Peyer's patch (tissue), 4 donors: ENCODE measurements at regions not wholly inside any gene's neighbourhood (a gene's known extent, or its start where the extent isn't known, plus 50 kb on each side); places are given as distances from the start of the nearest gene placed in this dataset.
"Not testable (repeated sequence)": the region's sequence is repeated elsewhere in the genome, so short reads cannot be mapped to it uniquely, and the experiment has no call there.

Experiments used
- DNase-seq, 3 donors: peaks; one replicate each; pipeline ENCODE4 v3.0.0-alpha.2; 2017 to 2019
- H3K27ac ChIP-seq, 4 donors: fragments of 200-600 bp; sonication (generic); one replicate each; pipeline ENCODE4 v1.5.1; 2016 to 2019
- H3K27me3 ChIP-seq, 2 donors: fragments of 200-600 bp; sonication (generic); one replicate each; pipeline ENCODE4 v1.5.1; 2019
- H3K36me3 ChIP-seq, 3 donors: fragments of 200-600 bp; sonication (generic); one replicate each; pipeline ENCODE4 v1.5.1; 2016 to 2019
- H3K4me1 ChIP-seq, 4 donors: fragments of 200-600 bp; sonication (generic); one replicate each; pipeline ENCODE4 v1.5.1; 2016 to 2019
- H3K4me3 ChIP-seq, 4 donors: fragments of 200-600 bp; sonication (generic); 1 replicate in 3 of 4; 2 replicates in 1 of 4; pipeline ENCODE4 v1.5.1; 2016 to 2019; ENCODE audit warnings: mild to moderate bottlenecking in 1 of 4
- H3K9me3 ChIP-seq, 4 donors: fragments of 200-600 bp; sonication (generic); one replicate each; pipeline ENCODE4 v1.5.1; 2016 to 2019; ENCODE audit warnings: mild to moderate bottlenecking in 1 of 4
- CTCF ChIP-seq, 6 experiments: fragments of 450-650 bp in 4 of 6; fragments of 200-600 bp in 2 of 6; sonication (generic) in 1 of 6; IDR thresholded peaks; one replicate each; pipeline ENCODE4 v1.5.1; 2017 to 2019; ENCODE audit warnings: antibody characterized with exemption in 6 of 6, mild to moderate bottlenecking in 3 of 6, moderate library complexity in 1 of 6
- POLR2A ChIP-seq, 2 donors: fragments of 450-650 bp; IDR thresholded peaks; one replicate each; pipeline ENCODE4 v1.5.1; 2017; ENCODE audit warnings: antibody characterized with exemption in 2 of 2, mild to moderate bottlenecking in 2 of 2, moderate library complexity in 2 of 2

GRCh38 chr4:37555322-37555721 lies 130.9 kb downstream of the RELL1 start:
- no peak for TF ChIP-seq POLR2A (IDR thresholded peaks at IDR 0.05)
- no peak for TF ChIP-seq CTCF (IDR thresholded peaks at IDR 0.05)
- no peaks in the 10 kb centered on the region for H3K27me3 ChIP-seq
- no peaks in the 10 kb centered on the region for H3K4me1 ChIP-seq
- H3K4me3 ChIP-seq: no peak overlapping the region
- DNase-seq: no peak
- no peaks in the 10 kb centered on the region for H3K36me3 ChIP-seq
- H3K9me3 ChIP-seq: peaks cover 0 to 19% (median 0%) of the 10 kb centered on the region in 4 donors
- H3K27ac ChIP-seq: no peak overlapping the region

GRCh38 chr4:37549866-37550265 lies 136.3 kb downstream of the RELL1 start:
- not testable (repeated sequence) for H3K36me3 ChIP-seq, H3K27ac ChIP-seq, H3K27me3 ChIP-seq, H3K4me1 ChIP-seq, H3K4me3 ChIP-seq, DNase-seq
- H3K9me3 ChIP-seq: peaks cover 0 to 19% (median 0%) of the 10 kb centered on the region in 4 donors

GRCh38 chr4:37549041-37549440 lies 137.1 kb downstream of the RELL1 start:
- DNase-seq: no peak
- TF ChIP-seq CTCF (IDR thresholded peaks at IDR 0.05) (no peak), POLR2A (IDR thresholded peaks at IDR 0.05) (no peak)
- no peak overlapping the region for H3K4me3 ChIP-seq
- no peaks in the 10 kb centered on the region for H3K36me3 ChIP-seq
- H3K9me3 ChIP-seq: peaks cover 0 to 19% (median 0%) of the 10 kb centered on the region in 4 donors
- no peaks in the 10 kb centered on the region for H3K27me3 ChIP-seq
- H3K4me1 ChIP-seq: no peaks in the 10 kb centered on the region
- H3K27ac ChIP-seq: no peak overlapping the region

GRCh38 chr4:37546586-37546985 lies 139.6 kb downstream of the RELL1 start:
- no peak overlapping the region for H3K27ac ChIP-seq
- H3K4me3 ChIP-seq: no peak overlapping the region
- no peak for TF ChIP-seq CTCF (IDR thresholded peaks at IDR 0.05)
- TF ChIP-seq POLR2A (IDR thresholded peaks at IDR 0.05): no peak
- H3K9me3 ChIP-seq: peaks cover 0 to 9% (median 0%) of the 10 kb centered on the region in 4 donors
- DNase-seq: no peak
- no peaks in the 10 kb centered on the region for H3K36me3 ChIP-seq
- H3K27me3 ChIP-seq: no peaks in the 10 kb centered on the region
- no peaks in the 10 kb centered on the region for H3K4me1 ChIP-seq

- H3K36me3 ChIP-seq: no peaks in the 10 kb centered on the region
- no peak for TF ChIP-seq CTCF (IDR thresholded peaks at IDR 0.05)
- no peak for TF ChIP-seq POLR2A (IDR thresholded peaks at IDR 0.05)
- H3K27ac ChIP-seq: no peak overlapping the region
- DNase-seq: no peak
- no peaks in the 10 kb centered on the region for H3K9me3 ChIP-seq
- H3K27me3 ChIP-seq: no peaks in the 10 kb centered on the region
- no peaks in the 10 kb centered on the region for H3K4me1 ChIP-seq
- no peak overlapping the region for H3K4me3 ChIP-seq
These were observed 143.5 kb downstream of the RELL1 start for GRCh38 chr4:37542706-37543105.

GRCh38 chr4:37541956-37542355 lies 144.2 kb downstream of the RELL1 start:
- H3K27ac ChIP-seq: no peak overlapping the region

More at GRCh38 chr4:37541956-37542355, 144.2 kb downstream of the RELL1 start:
- no peaks in the 10 kb centered on the region for H3K4me1 ChIP-seq
- H3K27me3 ChIP-seq: no peaks in the 10 kb centered on the region
- H3K9me3 ChIP-seq: no peaks in the 10 kb centered on the region
- TF ChIP-seq CTCF (IDR thresholded peaks at IDR 0.05): no peak
- TF ChIP-seq POLR2A (IDR thresholded peaks at IDR 0.05): no peak
- DNase-seq: no peak
- no peak overlapping the region for H3K4me3 ChIP-seq
- no peaks in the 10 kb centered on the region for H3K36me3 ChIP-seq
